ENCODE measurements at regions not wholly inside any gene's neighbourhood (a gene's known extent, or its start where the extent isn't known, plus 50 kb on each side); places are given as distances from the start of the nearest gene placed in this dataset.

- TF ChIP-seq, protein P1, sequence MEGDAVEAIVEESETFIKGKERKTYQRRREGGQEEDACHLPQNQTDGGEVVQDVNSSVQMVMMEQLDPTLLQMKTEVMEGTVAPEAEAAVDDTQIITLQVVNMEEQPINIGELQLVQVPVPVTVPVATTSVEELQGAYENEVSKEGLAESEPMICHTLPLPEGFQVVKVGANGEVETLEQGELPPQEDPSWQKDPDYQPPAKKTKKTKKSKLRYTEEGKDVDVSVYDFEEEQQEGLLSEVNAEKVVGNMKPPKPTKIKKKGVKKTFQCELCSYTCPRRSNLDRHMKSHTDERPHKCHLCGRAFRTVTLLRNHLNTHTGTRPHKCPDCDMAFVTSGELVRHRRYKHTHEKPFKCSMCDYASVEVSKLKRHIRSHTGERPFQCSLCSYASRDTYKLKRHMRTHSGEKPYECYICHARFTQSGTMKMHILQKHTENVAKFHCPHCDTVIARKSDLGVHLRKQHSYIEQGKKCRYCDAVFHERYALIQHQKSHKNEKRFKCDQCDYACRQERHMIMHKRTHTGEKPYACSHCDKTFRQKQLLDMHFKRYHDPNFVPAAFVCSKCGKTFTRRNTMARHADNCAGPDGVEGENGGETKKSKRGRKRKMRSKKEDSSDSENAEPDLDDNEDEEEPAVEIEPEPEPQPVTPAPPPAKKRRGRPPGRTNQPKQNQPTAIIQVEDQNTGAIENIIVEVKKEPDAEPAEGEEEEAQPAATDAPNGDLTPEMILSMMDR (IDR thresholded peaks at IDR 0.05; ENCODE audit: poor library complexity): no peak
- TF ChIP-seq EZH2phosphoT487 (IDR thresholded peaks at IDR 0.05; ENCODE audit: low read depth, severe bottlenecking, unreplicated experiment): no peak
Measured at GRCh38 chr5:158532739-158533138, 567.0 kb downstream of the EBF1 start.
